RCC 7860 (cell line): ENCODE measurements at regions not wholly inside any gene's neighbourhood (a gene's known extent, or its start where the extent isn't known, plus 50 kb on each side); places are given as distances from the start of the nearest gene placed in this dataset.

Experiments
- DNase-seq: peaks from one replicate; pipeline ENCODE4 v3.0.0-alpha.2; 2015; ENCODE audit warnings: low spot score
- FAIRE-seq: peaks from 2 replicates; lab custom pipeline; 2012; peaks lifted over from hg19 to GRCh38; lab: Jason Lieb, UNC

DNA sequence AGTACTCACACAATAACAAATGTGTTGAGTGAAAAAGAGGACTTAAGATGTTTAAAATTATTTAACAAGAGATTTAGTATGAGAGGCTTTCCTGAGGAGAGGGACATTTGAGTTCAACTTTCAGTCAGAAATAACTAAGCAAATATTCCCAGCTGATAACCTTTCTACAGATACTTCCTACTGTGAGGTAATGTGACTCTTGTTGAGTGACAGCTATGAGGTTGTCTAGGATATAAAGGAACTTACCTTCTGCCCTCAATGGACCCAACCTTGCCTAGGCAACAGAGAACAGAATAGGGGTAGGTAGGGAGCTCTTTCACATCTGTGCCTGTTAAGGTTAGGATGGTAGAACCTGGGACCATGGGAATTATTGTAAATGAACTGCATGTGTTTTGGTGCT lies 54.7 kb downstream of the GLUD2 start:
- DNase-seq (no peak), FAIRE-seq (no peak)

DNA sequence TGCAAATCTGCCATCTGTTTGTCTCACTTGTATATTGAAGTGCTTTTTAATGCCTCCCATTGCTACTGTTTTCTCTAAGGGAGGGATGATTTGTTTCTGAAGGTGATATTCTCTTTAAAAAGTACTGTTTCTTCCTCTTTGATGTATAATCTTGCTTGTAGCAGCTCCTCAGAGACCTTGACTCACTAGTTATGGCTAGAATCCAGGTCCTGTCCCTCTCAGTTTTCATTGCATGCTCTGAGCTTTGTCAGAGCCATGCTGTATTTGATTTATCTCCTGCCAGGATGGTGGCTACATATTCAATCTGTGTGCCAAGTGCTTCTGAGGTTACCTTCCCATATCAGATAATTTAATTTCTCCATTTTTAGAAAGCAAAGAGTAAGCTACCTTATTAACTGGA lies 56.0 kb downstream of the GLUD2 start:
- DNase-seq = no peak
- no peak for FAIRE-seq

DNA sequence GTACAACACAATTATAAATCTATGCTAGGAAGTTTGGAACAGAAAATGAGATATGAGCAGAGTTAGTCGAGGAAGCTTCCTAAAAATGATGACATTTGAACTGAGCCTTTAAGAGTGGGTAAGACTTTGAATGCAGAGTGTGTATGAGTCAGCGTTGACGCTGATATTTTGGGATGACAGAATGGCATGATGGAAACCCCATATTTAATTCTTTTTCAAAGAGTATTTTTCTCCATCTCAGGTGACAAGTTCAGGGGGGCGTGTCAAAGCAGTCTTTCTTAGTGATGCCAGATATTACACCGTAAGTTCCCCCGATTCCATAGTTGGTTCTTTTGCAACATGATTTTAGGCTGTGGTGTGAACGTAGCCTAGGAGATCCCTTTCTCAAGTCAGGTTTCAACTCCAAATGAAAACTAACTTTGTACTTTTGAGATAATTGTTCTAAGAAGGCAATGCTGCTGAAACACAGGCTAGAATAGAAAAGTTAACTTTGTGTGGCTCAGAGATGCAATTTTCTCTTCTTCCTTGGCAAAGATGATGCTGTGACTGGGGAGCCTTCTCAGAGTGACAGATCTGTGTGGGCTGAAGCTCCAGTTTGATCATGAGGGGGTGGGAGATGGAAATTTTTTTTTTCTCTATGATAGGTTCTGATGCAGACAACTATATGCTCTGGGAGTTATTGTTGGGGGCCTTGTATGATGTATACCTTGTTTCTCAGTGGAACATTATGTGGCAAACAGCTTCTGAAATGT lies 59.2 kb downstream of the GLUD2 start:
- FAIRE-seq (no peak), DNase-seq (no peak)

DNA sequence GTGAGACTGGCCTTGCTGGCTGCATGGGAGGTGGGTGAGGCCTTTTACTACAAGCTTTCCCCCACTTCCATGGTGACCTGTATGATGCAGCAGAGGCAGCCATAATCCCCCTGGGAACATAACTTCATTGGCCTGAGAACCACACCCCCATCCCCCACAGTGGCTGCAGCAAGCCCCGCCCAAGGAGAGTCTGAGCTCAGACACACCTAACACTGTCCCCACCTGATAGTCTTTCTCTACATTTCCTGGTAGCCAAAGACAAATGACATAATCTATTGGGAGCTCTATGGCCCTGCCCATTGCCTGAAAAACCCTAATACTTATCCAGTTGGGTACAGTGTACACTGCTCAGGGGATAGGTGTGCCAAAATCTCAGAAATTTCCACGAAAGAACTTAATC lies 62.6 kb downstream of the GLUD2 start:
- no peak for FAIRE-seq
- no peak for DNase-seq

DNA sequence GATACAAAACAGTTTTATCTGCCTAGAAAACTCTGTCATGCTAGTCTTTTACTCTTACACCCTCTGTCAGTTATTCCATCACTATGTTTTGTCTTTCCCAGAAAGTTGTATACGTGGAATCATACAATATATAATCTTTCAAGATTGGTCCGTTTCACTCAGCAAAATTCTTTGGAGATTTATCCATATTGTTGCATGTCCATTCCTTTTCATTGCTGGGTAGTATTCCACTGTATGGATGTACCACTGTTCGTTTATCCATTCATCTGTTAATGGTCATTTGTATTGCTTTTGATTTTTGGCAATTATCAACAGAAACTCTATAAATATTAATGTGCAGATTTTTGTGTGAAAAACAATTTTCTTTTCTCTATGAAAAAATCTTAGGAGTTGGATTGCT lies 63.1 kb downstream of the GLUD2 start:
- FAIRE-seq (no peak), DNase-seq (no peak)

- DNase-seq (no peak), FAIRE-seq (no peak)
Observed at GRCh38 chrX:121114691-121115090, 67.3 kb downstream of the GLUD2 start.

- DNase-seq = no peak
- FAIRE-seq = no peak
Observed at GRCh38 chrX:121120690-121121605, 73.5 kb downstream of the GLUD2 start.

DNA sequence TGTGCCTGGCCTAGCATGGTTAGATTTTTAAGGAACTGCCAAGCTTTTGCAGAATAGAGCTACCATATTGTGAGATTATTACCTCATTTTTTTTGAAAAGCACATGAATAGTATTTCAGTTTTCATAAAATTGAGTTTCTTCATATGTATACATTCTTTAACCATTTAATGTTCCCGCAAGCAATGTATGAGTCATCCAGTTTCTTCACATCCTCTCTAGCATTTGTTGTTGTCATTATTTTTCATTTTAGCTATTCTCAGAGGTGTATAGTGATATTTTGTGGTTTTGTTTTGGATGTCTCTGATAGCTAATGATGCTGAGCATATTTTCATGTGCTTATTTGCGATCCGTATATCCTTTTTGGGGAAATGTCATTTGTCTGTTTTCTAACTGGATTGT lies 74.9 kb downstream of the GLUD2 start:
- no peak for FAIRE-seq
- DNase-seq = no peak

DNA sequence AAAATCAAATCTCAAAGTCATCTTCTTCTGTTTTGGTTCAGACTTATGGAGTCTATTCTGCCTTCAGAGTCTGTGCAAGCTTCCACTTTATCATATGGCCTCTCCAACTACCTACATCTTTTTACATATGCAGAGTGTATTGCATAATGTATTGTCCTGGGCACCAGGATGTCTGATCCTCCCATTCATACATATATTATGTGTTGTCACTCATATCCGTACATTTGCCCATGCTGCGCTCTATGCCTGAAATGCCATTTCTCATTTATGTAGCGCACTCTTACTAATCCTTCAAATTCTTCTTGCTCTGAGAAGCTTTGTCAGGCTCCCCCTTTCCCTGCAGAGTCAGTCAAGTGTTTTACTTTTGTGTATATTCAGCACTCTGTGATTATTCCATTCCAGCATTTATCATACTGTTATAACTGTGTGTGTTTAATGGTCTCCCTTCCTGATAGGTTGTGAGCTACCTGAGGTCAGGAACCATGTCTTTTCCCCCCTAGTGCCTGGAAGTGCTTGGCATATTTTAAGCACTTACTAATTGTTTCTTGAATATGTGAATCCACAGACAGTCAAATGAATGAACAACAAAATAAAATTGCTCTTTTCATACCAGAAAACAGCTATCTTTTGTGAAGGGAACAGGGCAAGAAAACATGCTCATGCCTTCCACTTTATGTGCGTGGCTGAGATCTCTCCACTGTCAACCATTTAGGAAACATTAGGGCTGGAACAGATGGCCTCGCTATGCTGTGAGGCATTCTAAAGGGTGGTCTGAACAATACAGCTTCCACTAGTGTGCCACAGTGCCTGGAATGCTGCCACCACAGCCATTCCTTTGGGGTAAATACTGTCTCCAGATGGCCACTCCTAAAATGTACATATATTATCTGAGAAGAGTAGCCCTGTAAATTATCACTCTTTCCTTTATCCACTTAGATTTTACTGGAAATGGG lies 81.8 kb downstream of the GLUD2 start:
- no peak for FAIRE-seq
- DNase-seq = no peak

DNA sequence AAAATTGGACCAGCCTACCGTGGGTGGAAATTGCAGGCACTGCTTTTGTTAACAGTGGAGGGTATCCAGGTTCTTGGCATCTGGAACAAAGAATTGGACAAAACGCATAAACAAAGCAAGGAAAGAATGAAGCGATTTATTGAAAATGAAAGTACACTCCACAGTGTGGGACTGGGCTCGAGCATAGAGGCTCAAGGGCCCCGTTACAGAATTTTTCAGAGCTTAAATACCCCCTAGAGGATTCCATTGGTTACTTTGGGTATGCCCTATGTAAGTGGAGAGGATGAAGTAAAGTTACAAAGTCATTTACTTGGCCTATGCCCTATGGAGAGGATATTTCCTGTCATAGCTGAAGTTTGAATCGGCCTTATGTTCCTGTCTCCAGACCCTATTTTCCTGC lies 85.3 kb downstream of the GLUD2 start:
- DNase-seq = no peak
- no peak for FAIRE-seq

- FAIRE-seq (no peak), DNase-seq (no peak)
Observed at GRCh38 chrX:121135488-121136207, 88.2 kb downstream of the GLUD2 start.

GRCh38 chrX:121146059-121146628 lies 98.7 kb downstream of the GLUD2 start:
- no peak for DNase-seq
- no peak for FAIRE-seq

- no peak for DNase-seq
- no peak for FAIRE-seq
Observed at GRCh38 chrX:121150217-121150616, 102.8 kb downstream of the GLUD2 start.

DNA sequence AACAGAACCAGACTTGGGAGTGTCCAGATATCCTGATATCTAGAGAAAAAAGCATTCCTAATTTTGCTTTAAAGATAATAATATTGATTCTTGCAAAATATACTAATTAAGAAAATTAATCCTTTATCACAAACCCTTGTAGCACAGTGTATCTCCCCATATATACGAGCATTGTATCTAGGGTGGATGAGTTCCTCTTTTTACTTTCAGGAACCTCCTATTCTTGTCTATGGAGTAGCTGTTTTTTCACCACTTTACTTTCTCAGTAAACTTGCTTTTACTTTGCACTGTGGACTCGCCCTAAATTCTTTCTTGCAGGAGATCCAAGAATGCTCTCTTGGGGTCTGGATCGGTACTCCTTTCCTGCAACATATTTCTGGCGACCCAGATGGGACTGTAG lies 103.9 kb downstream of the GLUD2 start:
- FAIRE-seq (no peak), DNase-seq (no peak)

DNA sequence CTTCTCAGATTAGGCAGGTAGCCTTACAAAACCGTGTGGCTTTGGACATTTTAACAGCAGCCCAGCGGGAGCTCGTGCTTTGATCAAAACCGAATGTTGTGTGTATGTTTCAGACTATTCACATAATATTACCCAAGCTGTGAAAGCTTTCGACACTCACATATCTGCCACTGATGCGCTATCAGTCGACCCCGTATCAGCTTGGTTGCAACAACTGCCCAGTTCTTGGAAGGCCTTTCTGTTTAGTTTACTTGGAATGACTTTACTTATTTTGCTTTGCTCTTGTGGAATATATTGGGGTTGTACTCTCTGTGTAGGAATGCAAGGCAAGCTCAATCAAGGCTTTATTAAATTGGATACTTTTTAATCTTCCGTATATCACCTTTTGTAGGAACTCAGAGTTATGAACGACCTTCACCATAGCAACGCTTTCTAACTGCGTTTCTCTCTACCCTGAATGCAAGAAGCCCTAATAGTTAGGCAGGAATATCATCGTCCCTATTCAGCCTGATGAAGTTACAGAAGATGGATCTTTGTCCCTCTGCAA lies 107.5 kb downstream of the GLUD2 start:
- DNase-seq = no peak
- FAIRE-seq = no peak

DNA sequence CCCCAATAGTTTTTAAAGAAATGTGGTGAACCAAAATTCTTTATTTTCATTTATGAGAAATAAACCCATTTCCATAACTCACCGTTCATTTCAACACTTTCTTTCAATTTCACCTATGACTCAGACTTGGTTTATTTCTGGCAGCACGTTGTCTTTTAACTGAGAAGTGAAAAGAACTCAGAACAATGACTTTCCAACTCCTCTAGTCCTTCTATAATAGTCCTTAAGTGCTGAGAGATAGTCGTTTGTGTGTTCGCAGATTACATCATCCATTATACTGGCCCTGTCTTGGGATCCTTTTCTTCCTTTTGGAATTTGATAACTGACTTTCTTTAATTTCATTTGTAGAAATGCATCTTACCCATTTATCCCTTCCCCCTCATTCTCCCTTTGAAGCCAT lies 113.6 kb downstream of the GLUD2 start:
- DNase-seq = no peak

DNA sequence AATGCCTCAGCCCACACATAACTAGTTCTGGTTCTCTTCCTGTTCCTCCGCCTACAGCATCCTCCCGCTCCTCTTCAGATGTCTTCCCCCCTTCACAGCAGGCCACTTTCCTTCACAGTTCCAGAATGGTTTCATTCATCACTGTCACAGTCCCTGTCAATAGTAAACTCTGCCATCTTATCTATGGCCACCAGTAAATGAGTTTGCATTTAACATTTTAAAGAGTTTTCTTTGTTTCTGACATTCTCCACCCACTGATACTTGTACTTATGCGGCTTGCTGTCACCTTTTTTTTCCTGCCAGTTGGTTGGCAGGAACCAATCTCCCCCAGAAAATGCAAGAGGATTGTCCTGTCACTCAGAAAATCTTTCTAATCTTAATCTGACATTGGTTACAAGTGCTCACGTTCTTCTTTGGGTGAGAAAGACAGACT lies 114.1 kb downstream of the GLUD2 start:
- FAIRE-seq (no peak), DNase-seq (no peak)

More for the DNA sequence above, 113.6 kb downstream of the GLUD2 start:
- no peak for FAIRE-seq

- FAIRE-seq = no peak
- no peak for DNase-seq
Observed at GRCh38 chrX:121163443-121163842, 116.0 kb downstream of the GLUD2 start.

GRCh38 chrX:121165930-121166359 lies 118.5 kb downstream of the GLUD2 start:
- FAIRE-seq (no peak), DNase-seq (no peak)
